H1 (cell line): ENCODE measurements at regions not wholly inside any gene's neighbourhood (a gene's known extent, or its start where the extent isn't known, plus 50 kb on each side); places are given as distances from the start of the nearest gene placed in this dataset.

Experiments
- ATF2 ChIP-seq: IDR thresholded peaks from 2 replicates; pipeline ENCODE4 v1.6.1; 2012; ENCODE audit warnings: low read length, inconsistent platforms
- CBX8 ChIP-seq: fragments of 300-800, 300-1000 bp; sonication (generic); IDR thresholded peaks from 2 replicates; pipeline ENCODE4 v1.7.1; 2016; ENCODE audit warnings: low read depth, low read length, borderline replicate concordance
- CTCF ChIP-seq, 3 experiments: IDR thresholded peaks; 1 replicate in 2 of 3; 2 replicates in 1 of 3; pipeline versions ENCODE4 v1.5.1 to v1.6.1; 2011; ENCODE audit warnings: low read length in 3 of 3, mild to moderate bottlenecking in 3 of 3, inconsistent platforms in 2 of 3, low read depth in 1 of 3, moderate library complexity in 1 of 3; ENCODE audit not compliant: insufficient read depth in 1 of 3; ENCODE audit errors: control extremely low read depth in 1 of 3
- EZH2 ChIP-seq: fragments of 200-600 bp; sonication (generic); IDR thresholded peaks from 2 replicates; pipeline ENCODE4 v1.7.1; 2012; ENCODE audit warnings: low read depth, mild to moderate bottlenecking, moderate library complexity, low read length, inconsistent platforms; ENCODE audit not compliant: severe bottlenecking
- NRF1 ChIP-seq: IDR thresholded peaks from 2 replicates; pipeline ENCODE4 v1.6.1; 2011; ENCODE audit warnings: mild to moderate bottlenecking, low read depth, low read length, improper control_type of control experiment
- POLR2AphosphoS5 ChIP-seq: IDR thresholded peaks from 2 replicates; pipeline ENCODE4 v1.6.1; 2011; ENCODE audit warnings: low read depth, low read length
- RAD21 ChIP-seq, 2 experiments: IDR thresholded peaks in 1 of 2; conservative IDR thresholded peaks in 1 of 2; 2 replicates each; pipeline ENCODE4 v1.6.1; 2011; ENCODE audit warnings: low read depth in 2 of 2, low read length in 2 of 2, improper control_type of control experiment in 1 of 2, inconsistent platforms in 1 of 2, mild to moderate bottlenecking in 1 of 2, moderate library complexity in 1 of 2
- RNF2 ChIP-seq: fragments of 200-900, 300-1000 bp; sonication (generic); IDR thresholded peaks from 2 replicates; pipeline ENCODE4 v1.7.1; 2016; ENCODE audit warnings: borderline replicate concordance, low read depth, mild to moderate bottlenecking, antibody characterized with exemption, low read length; ENCODE audit not compliant: poor library complexity, severe bottlenecking; ENCODE audit errors: missing control alignments
- SIN3A ChIP-seq, 2 experiments: IDR thresholded peaks in 1 of 2; conservative IDR thresholded peaks in 1 of 2; 2 replicates each; pipeline ENCODE4 v1.6.1; 2011 to 2012; ENCODE audit warnings: low read length in 2 of 2, improper control_type of control experiment in 1 of 2, low read depth in 1 of 2, mild to moderate bottlenecking in 1 of 2

- TF ChIP-seq CTCF (IDR thresholded peaks at IDR 0.05; ENCODE audit: control extremely low read depth in 1 of 3, insufficient read depth in 1 of 3, low read depth in 1 of 3, low read length in 3 of 3), result no peak
- TF ChIP-seq POLR2AphosphoS5, result no peak
- TF ChIP-seq RAD21 (IDR thresholded peaks at IDR 0.05 in 1 of 2, conservative IDR thresholded peaks at IDR 0.05 in 1 of 2; ENCODE audit: low read depth in 2 of 2, low read length in 2 of 2), result no peak
- TF ChIP-seq NRF1, result no peak
- TF ChIP-seq CBX8, result no peak
- no peak for TF ChIP-seq EZH2
- no peak for TF ChIP-seq RNF2
- no peak for TF ChIP-seq SIN3A (conservative IDR thresholded peaks at IDR 0.05 in 1 of 2, IDR thresholded peaks at IDR 0.05 in 1 of 2; ENCODE audit: low read depth in 1 of 2, low read length in 2 of 2)
- TF ChIP-seq ATF2, result no peak
These were observed 476.7 kb downstream of the RFC3 start for GRCh38 chr13:34294483-34295129.
